ENCODE measurements at regions not wholly inside any gene's neighbourhood (a gene's known extent, or its start where the extent isn't known, plus 50 kb on each side); places are given as distances from the start of the nearest gene placed in this dataset.

DNA sequence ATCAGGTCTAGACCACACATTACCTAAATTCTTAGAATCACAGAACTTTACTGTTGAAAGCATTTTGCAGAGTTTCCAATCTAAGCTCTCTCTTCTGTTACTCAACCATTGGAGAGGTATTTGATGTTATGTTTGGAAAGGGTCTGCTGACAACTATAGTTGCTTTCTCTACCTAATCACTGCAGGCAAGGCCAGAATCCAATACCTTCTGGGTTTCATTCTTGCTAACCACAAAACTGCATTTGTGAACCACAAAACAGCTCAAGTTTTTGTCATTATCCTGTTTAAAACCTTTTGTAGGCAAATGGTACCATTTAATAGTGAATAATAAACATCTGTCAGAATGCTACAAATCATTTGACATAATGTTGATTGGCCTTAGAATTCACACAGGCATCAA, 380.1 kb downstream of the GASK1B start:
- H3K4me3 ChIP-seq = no peak overlapping the region
- H3K4me1 ChIP-seq (ENCODE audit: insufficient read depth) = peaks cover 20% of the 10 kb centered on the region
- no peak overlapping the region for H3K27ac ChIP-seq (ENCODE audit: low read depth)
- H3K9me3 Mint-ChIP-seq = no peaks in the 10 kb centered on the region
- no peaks in the 10 kb centered on the region for H3K36me3 Mint-ChIP-seq (ENCODE audit: low read depth)
- no peaks in the 10 kb centered on the region for H3K36me3 ChIP-seq (ENCODE audit: insufficient read depth)
- H3K9me2 ChIP-seq (ENCODE audit: insufficient read depth) = no peaks in the 10 kb centered on the region
- H3K4me3 Mint-ChIP-seq = no peak overlapping the region
- no peaks in the 10 kb centered on the region for H3F3A ChIP-seq (replicated peaks; ENCODE audit: low read depth)
- no peaks in the 10 kb centered on the region for H4K20me1 ChIP-seq (replicated peaks; ENCODE audit: insufficient read depth)
- DNase-seq (ENCODE audit: low spot score) (no peak), ATAC-seq (no peak)
- no peaks in the 10 kb centered on the region for H3K27me3 Mint-ChIP-seq (ENCODE audit: insufficient read depth, low read depth, poor library complexity)
- no peak overlapping the region for H2AFZ ChIP-seq
- TF ChIP-seq EZH2phosphoT487 (IDR thresholded peaks at IDR 0.05; ENCODE audit: unreplicated experiment) (no peak), ZNF114 (CRISPR knock-in tag; IDR thresholded peaks at IDR 0.05) (no peak), NANOG (IDR thresholded peaks at IDR 0.05; ENCODE audit: borderline replicate concordance) (no peak), CREB1 (CRISPR knock-in tag; IDR thresholded peaks at IDR 0.05; ENCODE audit: low read depth) (no peak), STAT1 (IDR thresholded peaks at IDR 0.05; ENCODE audit: unreplicated experiment) (no peak), ZNF331 (CRISPR knock-in tag; IDR thresholded peaks at IDR 0.05; ENCODE audit: low read depth) (no peak), EZH2 (IDR thresholded peaks at IDR 0.05; ENCODE audit: low read depth, unreplicated experiment) (no peak), JUNB (IDR thresholded peaks at IDR 0.05; ENCODE audit: unreplicated experiment) (no peak), POLR2AphosphoS5 (IDR thresholded peaks at IDR 0.05; ENCODE audit: low read depth) (no peak)
- TF ChIP-seq, protein P1, sequence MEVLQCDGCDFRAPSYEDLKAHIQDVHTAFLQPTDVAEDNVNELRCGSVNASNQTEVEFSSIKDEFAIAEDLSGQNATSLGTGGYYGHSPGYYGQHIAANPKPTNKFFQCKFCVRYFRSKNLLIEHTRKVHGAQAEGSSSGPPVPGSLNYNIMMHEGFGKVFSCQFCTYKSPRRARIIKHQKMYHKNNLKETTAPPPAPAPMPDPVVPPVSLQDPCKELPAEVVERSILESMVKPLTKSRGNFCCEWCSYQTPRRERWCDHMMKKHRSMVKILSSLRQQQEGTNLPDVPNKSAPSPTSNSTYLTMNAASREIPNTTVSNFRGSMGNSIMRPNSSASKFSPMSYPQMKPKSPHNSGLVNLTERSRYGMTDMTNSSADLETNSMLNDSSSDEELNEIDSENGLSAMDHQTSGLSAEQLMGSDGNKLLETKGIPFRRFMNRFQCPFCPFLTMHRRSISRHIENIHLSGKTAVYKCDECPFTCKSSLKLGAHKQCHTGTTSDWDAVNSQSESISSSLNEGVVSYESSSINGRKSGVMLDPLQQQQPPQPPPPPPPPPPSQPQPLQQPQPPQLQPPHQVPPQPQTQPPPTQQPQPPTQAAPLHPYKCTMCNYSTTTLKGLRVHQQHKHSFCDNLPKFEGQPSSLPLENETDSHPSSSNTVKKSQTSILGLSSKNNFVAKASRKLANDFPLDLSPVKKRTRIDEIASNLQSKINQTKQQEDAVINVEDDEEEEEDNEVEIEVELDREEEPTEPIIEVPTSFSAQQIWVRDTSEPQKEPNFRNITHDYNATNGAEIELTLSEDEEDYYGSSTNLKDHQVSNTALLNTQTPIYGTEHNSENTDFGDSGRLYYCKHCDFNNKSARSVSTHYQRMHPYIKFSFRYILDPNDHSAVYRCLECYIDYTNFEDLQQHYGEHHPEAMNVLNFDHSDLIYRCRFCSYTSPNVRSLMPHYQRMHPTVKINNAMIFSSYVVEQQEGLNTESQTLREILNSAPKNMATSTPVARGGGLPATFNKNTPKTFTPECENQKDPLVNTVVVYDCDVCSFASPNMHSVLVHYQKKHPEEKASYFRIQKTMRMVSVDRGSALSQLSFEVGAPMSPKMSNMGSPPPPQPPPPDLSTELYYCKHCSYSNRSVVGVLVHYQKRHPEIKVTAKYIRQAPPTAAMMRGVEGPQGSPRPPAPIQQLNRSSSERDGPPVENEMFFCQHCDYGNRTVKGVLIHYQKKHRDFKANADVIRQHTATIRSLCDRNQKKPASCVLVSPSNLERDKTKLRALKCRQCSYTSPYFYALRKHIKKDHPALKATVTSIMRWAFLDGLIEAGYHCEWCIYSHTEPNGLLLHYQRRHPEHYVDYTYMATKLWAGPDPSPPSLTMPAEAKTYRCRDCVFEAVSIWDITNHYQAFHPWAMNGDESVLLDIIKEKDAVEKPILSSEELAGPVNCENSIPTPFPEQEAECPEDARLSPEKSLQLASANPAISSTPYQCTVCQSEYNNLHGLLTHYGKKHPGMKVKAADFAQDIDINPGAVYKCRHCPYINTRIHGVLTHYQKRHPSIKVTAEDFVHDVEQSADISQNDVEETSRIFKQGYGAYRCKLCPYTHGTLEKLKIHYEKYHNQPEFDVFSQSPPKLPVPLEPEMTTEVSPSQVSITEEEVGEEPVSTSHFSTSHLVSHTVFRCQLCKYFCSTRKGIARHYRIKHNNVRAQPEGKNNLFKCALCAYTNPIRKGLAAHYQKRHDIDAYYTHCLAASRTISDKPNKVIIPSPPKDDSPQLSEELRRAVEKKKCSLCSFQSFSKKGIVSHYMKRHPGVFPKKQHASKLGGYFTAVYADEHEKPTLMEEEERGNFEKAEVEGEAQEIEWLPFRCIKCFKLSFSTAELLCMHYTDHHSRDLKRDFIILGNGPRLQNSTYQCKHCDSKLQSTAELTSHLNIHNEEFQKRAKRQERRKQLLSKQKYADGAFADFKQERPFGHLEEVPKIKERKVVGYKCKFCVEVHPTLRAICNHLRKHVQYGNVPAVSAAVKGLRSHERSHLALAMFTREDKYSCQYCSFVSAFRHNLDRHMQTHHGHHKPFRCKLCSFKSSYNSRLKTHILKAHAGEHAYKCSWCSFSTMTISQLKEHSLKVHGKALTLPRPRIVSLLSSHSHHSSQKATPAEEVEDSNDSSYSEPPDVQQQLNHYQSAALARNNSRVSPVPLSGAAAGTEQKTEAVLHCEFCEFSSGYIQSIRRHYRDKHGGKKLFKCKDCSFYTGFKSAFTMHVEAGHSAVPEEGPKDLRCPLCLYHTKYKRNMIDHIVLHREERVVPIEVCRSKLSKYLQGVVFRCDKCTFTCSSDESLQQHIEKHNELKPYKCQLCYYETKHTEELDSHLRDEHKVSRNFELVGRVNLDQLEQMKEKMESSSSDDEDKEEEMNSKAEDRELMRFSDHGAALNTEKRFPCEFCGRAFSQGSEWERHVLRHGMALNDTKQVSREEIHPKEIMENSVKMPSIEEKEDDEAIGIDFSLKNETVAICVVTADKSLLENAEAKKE (CRISPR knock-in tag; IDR thresholded peaks at IDR 0.05) = no peak
- TF ChIP-seq, protein P2, sequence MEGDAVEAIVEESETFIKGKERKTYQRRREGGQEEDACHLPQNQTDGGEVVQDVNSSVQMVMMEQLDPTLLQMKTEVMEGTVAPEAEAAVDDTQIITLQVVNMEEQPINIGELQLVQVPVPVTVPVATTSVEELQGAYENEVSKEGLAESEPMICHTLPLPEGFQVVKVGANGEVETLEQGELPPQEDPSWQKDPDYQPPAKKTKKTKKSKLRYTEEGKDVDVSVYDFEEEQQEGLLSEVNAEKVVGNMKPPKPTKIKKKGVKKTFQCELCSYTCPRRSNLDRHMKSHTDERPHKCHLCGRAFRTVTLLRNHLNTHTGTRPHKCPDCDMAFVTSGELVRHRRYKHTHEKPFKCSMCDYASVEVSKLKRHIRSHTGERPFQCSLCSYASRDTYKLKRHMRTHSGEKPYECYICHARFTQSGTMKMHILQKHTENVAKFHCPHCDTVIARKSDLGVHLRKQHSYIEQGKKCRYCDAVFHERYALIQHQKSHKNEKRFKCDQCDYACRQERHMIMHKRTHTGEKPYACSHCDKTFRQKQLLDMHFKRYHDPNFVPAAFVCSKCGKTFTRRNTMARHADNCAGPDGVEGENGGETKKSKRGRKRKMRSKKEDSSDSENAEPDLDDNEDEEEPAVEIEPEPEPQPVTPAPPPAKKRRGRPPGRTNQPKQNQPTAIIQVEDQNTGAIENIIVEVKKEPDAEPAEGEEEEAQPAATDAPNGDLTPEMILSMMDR (conservative IDR thresholded peaks at IDR 0.05; ENCODE audit: low read depth in 2 of 2) = no peak
- TF ChIP-seq, protein P3, sequence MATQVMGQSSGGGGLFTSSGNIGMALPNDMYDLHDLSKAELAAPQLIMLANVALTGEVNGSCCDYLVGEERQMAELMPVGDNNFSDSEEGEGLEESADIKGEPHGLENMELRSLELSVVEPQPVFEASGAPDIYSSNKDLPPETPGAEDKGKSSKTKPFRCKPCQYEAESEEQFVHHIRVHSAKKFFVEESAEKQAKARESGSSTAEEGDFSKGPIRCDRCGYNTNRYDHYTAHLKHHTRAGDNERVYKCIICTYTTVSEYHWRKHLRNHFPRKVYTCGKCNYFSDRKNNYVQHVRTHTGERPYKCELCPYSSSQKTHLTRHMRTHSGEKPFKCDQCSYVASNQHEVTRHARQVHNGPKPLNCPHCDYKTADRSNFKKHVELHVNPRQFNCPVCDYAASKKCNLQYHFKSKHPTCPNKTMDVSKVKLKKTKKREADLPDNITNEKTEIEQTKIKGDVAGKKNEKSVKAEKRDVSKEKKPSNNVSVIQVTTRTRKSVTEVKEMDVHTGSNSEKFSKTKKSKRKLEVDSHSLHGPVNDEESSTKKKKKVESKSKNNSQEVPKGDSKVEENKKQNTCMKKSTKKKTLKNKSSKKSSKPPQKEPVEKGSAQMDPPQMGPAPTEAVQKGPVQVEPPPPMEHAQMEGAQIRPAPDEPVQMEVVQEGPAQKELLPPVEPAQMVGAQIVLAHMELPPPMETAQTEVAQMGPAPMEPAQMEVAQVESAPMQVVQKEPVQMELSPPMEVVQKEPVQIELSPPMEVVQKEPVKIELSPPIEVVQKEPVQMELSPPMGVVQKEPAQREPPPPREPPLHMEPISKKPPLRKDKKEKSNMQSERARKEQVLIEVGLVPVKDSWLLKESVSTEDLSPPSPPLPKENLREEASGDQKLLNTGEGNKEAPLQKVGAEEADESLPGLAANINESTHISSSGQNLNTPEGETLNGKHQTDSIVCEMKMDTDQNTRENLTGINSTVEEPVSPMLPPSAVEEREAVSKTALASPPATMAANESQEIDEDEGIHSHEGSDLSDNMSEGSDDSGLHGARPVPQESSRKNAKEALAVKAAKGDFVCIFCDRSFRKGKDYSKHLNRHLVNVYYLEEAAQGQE (IDR thresholded peaks at IDR 0.05; ENCODE audit: unreplicated experiment) = no peak
- TF ChIP-seq, protein P4, sequence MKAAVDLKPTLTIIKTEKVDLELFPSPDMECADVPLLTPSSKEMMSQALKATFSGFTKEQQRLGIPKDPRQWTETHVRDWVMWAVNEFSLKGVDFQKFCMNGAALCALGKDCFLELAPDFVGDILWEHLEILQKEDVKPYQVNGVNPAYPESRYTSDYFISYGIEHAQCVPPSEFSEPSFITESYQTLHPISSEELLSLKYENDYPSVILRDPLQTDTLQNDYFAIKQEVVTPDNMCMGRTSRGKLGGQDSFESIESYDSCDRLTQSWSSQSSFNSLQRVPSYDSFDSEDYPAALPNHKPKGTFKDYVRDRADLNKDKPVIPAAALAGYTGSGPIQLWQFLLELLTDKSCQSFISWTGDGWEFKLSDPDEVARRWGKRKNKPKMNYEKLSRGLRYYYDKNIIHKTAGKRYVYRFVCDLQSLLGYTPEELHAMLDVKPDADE (IDR thresholded peaks at IDR 0.05) = no peak
- H3K79me2 ChIP-seq (replicated peaks; ENCODE audit: insufficient read depth) = no peaks in the 10 kb centered on the region
- no peak overlapping the region for H3K4me2 ChIP-seq
- H3K4me1 Mint-ChIP-seq = peaks cover 19% of the 10 kb centered on the region; the same call in 2 of the 3 replicates
- no peaks in the 10 kb centered on the region for H3K27me3 ChIP-seq (ENCODE audit: insufficient read depth)
- no peak overlapping the region for H3K27ac Mint-ChIP-seq
